HFFc6 (cell line): ENCODE measurements at regions not wholly inside any gene's neighbourhood (a gene's known extent, or its start where the extent isn't known, plus 50 kb on each side); places are given as distances from the start of the nearest gene placed in this dataset.

Experiments used
- DNase-seq: peaks from one replicate; pipeline ENCODE4 v3.0.0-alpha.2; 2018
- H3K27ac Mint-ChIP-seq: 2 replicates; pipeline ENCODE4 v1.8.0; 2020; ENCODE audit warnings: mild to moderate bottlenecking, mixed read lengths
- H3K27me3 Mint-ChIP-seq: 2 replicates; pipeline ENCODE4 v1.8.0; 2021; ENCODE audit warnings: mild to moderate bottlenecking, moderate library complexity, mixed read lengths; ENCODE audit not compliant: insufficient read depth
- H3K36me3 Mint-ChIP-seq: 2 replicates; pipeline ENCODE4 v1.8.0; 2021; ENCODE audit warnings: low read depth, mixed read lengths
- H3K4me1 Mint-ChIP-seq: 2 replicates; pipeline ENCODE4 v1.8.0; 2020; ENCODE audit warnings: low read depth, mixed read lengths
- H3K4me3 Mint-ChIP-seq: 2 replicates; pipeline ENCODE4 v1.8.0; 2020; ENCODE audit warnings: mild to moderate bottlenecking, moderate library complexity, mixed read lengths
- H3K9me3 Mint-ChIP-seq: 2 replicates; pipeline ENCODE4 v1.8.0; 2020; ENCODE audit warnings: mild to moderate bottlenecking, mixed read lengths
- TF ChIP-seq, protein P1 (sequence below): fragments of 200-600 bp; sonication (generic); IDR thresholded peaks from 2 replicates; pipeline ENCODE4 v1.5.0; 2021; ENCODE audit warnings: antibody characterized with exemption, mild to moderate bottlenecking

- H3K27me3 Mint-ChIP-seq, result peaks cover 2% of the 10 kb centered on the region; the same call in 1 of the 2 replicates
- DNase-seq, result no peak
- no peaks in the 10 kb centered on the region; the same call in 1 of the 2 replicates for H3K9me3 Mint-ChIP-seq
- H3K36me3 Mint-ChIP-seq, result no peaks in the 10 kb centered on the region
- H3K4me1 Mint-ChIP-seq, result no peaks in the 10 kb centered on the region
- TF ChIP-seq, protein P1, sequence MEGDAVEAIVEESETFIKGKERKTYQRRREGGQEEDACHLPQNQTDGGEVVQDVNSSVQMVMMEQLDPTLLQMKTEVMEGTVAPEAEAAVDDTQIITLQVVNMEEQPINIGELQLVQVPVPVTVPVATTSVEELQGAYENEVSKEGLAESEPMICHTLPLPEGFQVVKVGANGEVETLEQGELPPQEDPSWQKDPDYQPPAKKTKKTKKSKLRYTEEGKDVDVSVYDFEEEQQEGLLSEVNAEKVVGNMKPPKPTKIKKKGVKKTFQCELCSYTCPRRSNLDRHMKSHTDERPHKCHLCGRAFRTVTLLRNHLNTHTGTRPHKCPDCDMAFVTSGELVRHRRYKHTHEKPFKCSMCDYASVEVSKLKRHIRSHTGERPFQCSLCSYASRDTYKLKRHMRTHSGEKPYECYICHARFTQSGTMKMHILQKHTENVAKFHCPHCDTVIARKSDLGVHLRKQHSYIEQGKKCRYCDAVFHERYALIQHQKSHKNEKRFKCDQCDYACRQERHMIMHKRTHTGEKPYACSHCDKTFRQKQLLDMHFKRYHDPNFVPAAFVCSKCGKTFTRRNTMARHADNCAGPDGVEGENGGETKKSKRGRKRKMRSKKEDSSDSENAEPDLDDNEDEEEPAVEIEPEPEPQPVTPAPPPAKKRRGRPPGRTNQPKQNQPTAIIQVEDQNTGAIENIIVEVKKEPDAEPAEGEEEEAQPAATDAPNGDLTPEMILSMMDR, result no peak
- no peak overlapping the region for H3K4me3 Mint-ChIP-seq
- H3K27ac Mint-ChIP-seq, result no peak overlapping the region
Observed at GRCh38 chr16:74202009-74202408, 94.6 kb upstream of the PSMD7 start.

GRCh38 chr16:74201576-74201975, 95.0 kb upstream of the PSMD7 start:
- Mint-ChIP-seq H3K9me3 (peaks cover under 1% of the 10 kb centered on the region), H3K27ac (no peak overlapping the region), H3K27me3 (peaks cover 2% of the 10 kb centered on the region; the same call in 1 of the 2 replicates), H3K4me1 (no peaks in the 10 kb centered on the region), H3K36me3 (no peaks in the 10 kb centered on the region), H3K4me3 (no peak overlapping the region)
- DNase-seq, result no peak
- TF ChIP-seq, protein P1, result no peak

DNA sequence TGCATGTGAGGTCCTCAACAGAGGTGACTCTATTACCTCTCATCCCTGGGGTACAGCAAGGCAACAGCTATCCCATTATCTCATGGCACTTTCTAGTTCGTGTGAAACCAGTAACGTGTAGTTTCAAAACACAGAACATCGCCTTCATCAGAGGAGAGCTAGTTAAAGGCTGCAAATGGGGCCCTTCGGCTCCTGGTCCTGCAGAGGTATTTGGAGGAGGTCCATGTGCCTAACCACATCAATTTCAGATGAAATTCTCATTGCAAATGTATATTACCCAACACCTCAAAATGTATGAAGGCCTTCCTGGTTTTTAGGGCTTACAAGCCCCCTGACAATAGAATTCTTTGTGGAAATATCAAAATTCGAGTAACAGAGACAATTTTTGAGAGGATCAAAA, 95.7 kb upstream of the PSMD7 start:
- no peak for DNase-seq
- TF ChIP-seq, protein P1, result no peak
- peaks cover 7% of the 10 kb centered on the region for H3K9me3 Mint-ChIP-seq
- H3K27ac Mint-ChIP-seq, result no peak overlapping the region
- H3K36me3 Mint-ChIP-seq, result no peaks in the 10 kb centered on the region; the same call in 1 of the 2 replicates
- no peaks in the 10 kb centered on the region for H3K4me1 Mint-ChIP-seq
- H3K4me3 Mint-ChIP-seq, result no peak overlapping the region
- 0 out of 2 replicates have a peak, but pooled peaks cover 2% of the 10 kb centered on the region for H3K27me3 Mint-ChIP-seq

- DNase-seq, result no peak
- H3K27me3 Mint-ChIP-seq, result 0 out of 2 replicates have a peak, but pooled peaks cover 2% of the 10 kb centered on the region
- H3K4me3 Mint-ChIP-seq, result no peak overlapping the region
- TF ChIP-seq, protein P1, result no peak
- H3K27ac Mint-ChIP-seq, result no peak overlapping the region
- H3K9me3 Mint-ChIP-seq, result peaks cover 16% of the 10 kb centered on the region
- no peaks in the 10 kb centered on the region; the same call in 1 of the 2 replicates for H3K36me3 Mint-ChIP-seq
- no peaks in the 10 kb centered on the region for H3K4me1 Mint-ChIP-seq
Observed at GRCh38 chr16:74199842-74200124, 96.8 kb upstream of the PSMD7 start.

DNA sequence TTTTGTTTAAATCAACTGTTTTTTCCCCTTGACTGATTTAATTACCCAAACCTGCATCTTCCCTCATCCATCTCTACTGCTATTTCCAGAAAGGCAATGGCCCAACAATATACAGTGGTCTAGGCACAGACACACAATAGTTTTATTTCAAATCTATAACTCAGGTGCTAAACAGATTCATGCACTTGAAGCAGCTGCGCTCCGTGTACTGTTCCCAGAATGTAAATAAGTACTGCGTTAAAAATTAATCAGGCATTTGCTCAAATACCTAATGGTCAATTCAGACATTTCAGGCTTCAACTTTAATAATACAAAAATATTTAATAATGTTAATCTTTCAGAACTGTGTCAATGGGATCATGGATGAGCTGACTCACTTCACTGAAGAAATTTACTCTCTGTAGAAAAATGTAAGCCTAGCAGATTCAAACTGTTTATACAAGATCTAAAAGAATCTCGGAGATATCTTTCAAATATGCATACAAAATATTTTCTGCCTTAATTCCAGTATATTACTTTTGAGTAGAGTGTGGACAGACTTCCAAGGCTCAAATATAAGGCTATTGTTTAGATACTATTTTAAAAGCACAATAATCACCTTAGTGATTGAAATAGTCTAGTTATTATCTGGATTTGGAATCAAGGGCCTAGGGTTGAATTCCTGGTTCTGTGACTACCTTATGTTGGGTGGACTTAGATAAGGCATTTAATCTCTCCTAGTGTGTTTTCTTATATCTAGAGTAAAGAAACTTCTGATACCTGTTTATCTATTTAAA, 97.4 kb upstream of the PSMD7 start:
- no peak for DNase-seq
- Mint-ChIP-seq H3K27ac (no peak overlapping the region), H3K4me1 (no peaks in the 10 kb centered on the region), H3K27me3 (0 out of 2 replicates have a peak, but pooled peaks cover 2% of the 10 kb centered on the region), H3K9me3 (peaks cover 16% of the 10 kb centered on the region), H3K4me3 (no peak overlapping the region), H3K36me3 (no peaks in the 10 kb centered on the region; the same call in 1 of the 2 replicates)
- TF ChIP-seq, protein P1, result no peak
